ENCODE measurements at regions not wholly inside any gene's neighbourhood (a gene's known extent, or its start where the extent isn't known, plus 50 kb on each side); places are given as distances from the start of the nearest gene placed in this dataset.
A peak's percentile ranks its signal among the peaks of the same experiment; 100 is the strongest.

GRCh38 chr5:27706832-27707231, 668.4 kb upstream of the CDH9 start:
- TF ChIP-seq, protein P1, sequence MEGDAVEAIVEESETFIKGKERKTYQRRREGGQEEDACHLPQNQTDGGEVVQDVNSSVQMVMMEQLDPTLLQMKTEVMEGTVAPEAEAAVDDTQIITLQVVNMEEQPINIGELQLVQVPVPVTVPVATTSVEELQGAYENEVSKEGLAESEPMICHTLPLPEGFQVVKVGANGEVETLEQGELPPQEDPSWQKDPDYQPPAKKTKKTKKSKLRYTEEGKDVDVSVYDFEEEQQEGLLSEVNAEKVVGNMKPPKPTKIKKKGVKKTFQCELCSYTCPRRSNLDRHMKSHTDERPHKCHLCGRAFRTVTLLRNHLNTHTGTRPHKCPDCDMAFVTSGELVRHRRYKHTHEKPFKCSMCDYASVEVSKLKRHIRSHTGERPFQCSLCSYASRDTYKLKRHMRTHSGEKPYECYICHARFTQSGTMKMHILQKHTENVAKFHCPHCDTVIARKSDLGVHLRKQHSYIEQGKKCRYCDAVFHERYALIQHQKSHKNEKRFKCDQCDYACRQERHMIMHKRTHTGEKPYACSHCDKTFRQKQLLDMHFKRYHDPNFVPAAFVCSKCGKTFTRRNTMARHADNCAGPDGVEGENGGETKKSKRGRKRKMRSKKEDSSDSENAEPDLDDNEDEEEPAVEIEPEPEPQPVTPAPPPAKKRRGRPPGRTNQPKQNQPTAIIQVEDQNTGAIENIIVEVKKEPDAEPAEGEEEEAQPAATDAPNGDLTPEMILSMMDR (IDR thresholded peaks at IDR 0.05; ENCODE audit: borderline replicate concordance, extremely low read depth, insufficient read depth): no peak
- no peak for DNase-seq
- Histone ChIP-seq H3K9ac (ENCODE audit: low read length in 3 of 3) (no peak overlapping the region), H3K4me3 (ENCODE audit: low read length in 3 of 3) (no peak overlapping the region), H3K27ac (ENCODE audit: low read depth in 2 of 2, low read length in 2 of 2) (no peak overlapping the region), H3K27me3 (ENCODE audit: control insufficient read depth, insufficient read depth, low read length) (no peaks in the 10 kb centered on the region), H3K4me1 (ENCODE audit: control insufficient read depth in 2 of 3, insufficient read depth in 2 of 3, low read depth in 1 of 3, low read length in 3 of 3) (no peaks in the 10 kb centered on the region), H3K9me3 (ENCODE audit: control insufficient read depth in 2 of 3, insufficient read depth in 1 of 3, low read length in 3 of 3) (no peaks in the 10 kb centered on the region), H3K36me3 (ENCODE audit: control insufficient read depth in 2 of 3, insufficient read depth in 3 of 3, low read length in 3 of 3) (no peaks in the 10 kb centered on the region)
- no peak for FAIRE-seq
- intact Hi-C loops (cut with DNase I): no loop called here

DNA sequence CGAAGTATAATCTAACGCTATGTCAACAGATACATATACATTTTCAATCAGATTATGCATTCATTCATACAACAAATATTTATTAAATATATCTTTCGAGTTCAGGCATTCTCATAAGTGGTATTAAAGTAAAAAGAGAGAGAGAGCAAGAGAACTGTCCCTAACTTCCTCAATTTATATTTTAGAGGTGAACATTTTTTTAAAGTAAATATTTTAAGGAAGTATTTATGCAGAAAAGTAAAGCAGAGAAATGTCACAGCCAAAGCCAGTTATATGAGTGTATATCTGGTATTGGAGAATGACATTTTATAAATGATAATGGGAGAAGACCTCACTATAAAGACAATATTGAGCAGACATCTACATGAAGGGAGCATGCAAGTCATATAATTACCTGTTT, 667.3 kb upstream of the CDH9 start:
- intact Hi-C loops (cut with DNase I): no loop called here
- FAIRE-seq (no peak), DNase-seq (no peak)
- H3K9ac ChIP-seq (ENCODE audit: low read length in 3 of 3): no peak overlapping the region
- no peaks in the 10 kb centered on the region for H3K4me1 ChIP-seq (ENCODE audit: control insufficient read depth in 2 of 3, insufficient read depth in 2 of 3, low read depth in 1 of 3, low read length in 3 of 3)
- no peak overlapping the region for H3K27ac ChIP-seq (ENCODE audit: low read depth in 2 of 2, low read length in 2 of 2)
- TF ChIP-seq, protein P1 (IDR thresholded peaks at IDR 0.05; ENCODE audit: borderline replicate concordance, extremely low read depth, insufficient read depth): no peak
- no peaks in the 10 kb centered on the region for H3K27me3 ChIP-seq (ENCODE audit: control insufficient read depth, insufficient read depth, low read length)
- H3K4me3 ChIP-seq (ENCODE audit: low read length in 3 of 3): no peak overlapping the region
- no peaks in the 10 kb centered on the region for H3K9me3 ChIP-seq (ENCODE audit: control insufficient read depth in 2 of 3, insufficient read depth in 1 of 3, low read length in 3 of 3)
- H3K36me3 ChIP-seq (ENCODE audit: control insufficient read depth in 2 of 3, insufficient read depth in 3 of 3, low read length in 3 of 3): no peaks in the 10 kb centered on the region

DNA sequence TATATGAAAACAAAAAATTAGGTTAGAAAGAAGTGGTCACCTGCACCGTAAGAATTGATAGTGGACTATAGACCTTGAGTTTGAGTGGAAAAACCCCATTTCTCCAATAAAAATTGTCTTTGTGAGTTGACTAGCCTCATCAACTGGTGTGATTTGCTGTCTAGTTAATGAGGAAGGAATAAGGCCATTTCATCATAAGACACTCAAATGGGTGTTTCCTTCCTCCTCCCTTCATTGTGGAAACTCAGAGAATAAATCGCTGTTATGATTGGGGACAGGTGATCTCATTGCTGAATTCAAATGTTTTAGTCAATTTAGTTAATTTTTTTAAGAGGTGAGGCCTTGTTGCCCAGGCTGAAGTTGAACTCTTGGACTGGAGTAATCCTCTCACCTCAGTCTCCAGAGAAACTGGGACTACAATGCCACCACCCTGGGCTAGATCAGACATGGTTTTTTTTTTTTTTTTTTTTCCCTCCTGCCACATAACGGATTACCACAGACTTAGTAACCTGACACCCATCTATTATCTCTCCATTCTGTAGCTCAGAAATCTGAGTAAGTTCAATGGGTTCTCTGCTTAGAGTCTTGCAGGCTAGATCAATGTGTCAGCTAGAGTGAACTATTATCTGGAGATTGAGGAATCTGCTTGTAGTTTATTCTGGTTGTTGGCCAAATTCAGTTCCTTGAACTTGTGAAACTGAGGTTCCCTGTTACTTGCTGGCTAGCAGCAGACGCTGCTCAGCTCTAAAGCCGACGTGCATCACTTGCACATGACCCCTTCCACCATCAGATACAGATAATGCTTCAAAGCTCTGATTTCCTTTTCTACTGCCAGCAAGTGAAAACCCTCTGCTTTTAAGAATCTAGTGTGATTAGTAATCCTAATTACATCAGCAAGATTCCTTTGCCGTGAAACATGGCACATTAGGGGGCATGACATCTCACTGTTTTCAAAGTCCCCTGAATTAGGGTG, 663.8 kb upstream of the CDH9 start:
- intact Hi-C loops (cut with DNase I): no loop called here
- Histone ChIP-seq H3K9ac (ENCODE audit: low read length in 3 of 3) (no peak overlapping the region), H3K4me1 (ENCODE audit: control insufficient read depth in 2 of 3, insufficient read depth in 2 of 3, low read depth in 1 of 3, low read length in 3 of 3) (no peaks in the 10 kb centered on the region), H3K9me3 (ENCODE audit: control insufficient read depth in 2 of 3, insufficient read depth in 1 of 3, low read length in 3 of 3) (no peaks in the 10 kb centered on the region), H3K27me3 (ENCODE audit: control insufficient read depth, insufficient read depth, low read length) (no peaks in the 10 kb centered on the region), H3K27ac (ENCODE audit: low read depth in 2 of 2, low read length in 2 of 2) (no peak overlapping the region), H3K36me3 (ENCODE audit: control insufficient read depth in 2 of 3, insufficient read depth in 3 of 3, low read length in 3 of 3) (no peaks in the 10 kb centered on the region), H3K4me3 (ENCODE audit: low read length in 3 of 3) (no peak overlapping the region)
- FAIRE-seq: no peak
- TF ChIP-seq, protein P1 (IDR thresholded peaks at IDR 0.05; ENCODE audit: borderline replicate concordance, extremely low read depth, insufficient read depth): no peak
- peak in 1 of 5 donors; percentile 6 for DNase-seq
